ENCODE measurements at regions not wholly inside any gene's neighbourhood (a gene's known extent, or its start where the extent isn't known, plus 50 kb on each side); places are given as distances from the start of the nearest gene placed in this dataset.
"Not testable (repeated sequence)": the region's sequence is repeated elsewhere in the genome, so short reads cannot be mapped to it uniquely, and the experiment has no call there.

- DNase-seq (ENCODE audit: low read depth) = no peak
Observed at GRCh38 chr4:15332377-15332776, 95.5 kb upstream of the C1QTNF7 start.

GRCh38 chr4:15333692-15334633 is 93.9 kb upstream of the C1QTNF7 start:
- no peak for TF ChIP-seq CTCF (IDR thresholded peaks at IDR 0.05; ENCODE audit: insufficient read depth, low read depth, low read length, missing control alignments)
- no peak for DNase-seq (ENCODE audit: low read depth)
- H3K4me3 ChIP-seq (ENCODE audit: low read length) = no peak overlapping the region

More at GRCh38 chr4:15332377-15332776, 95.5 kb upstream of the C1QTNF7 start:
- no peak for TF ChIP-seq CTCF (IDR thresholded peaks at IDR 0.05; ENCODE audit: insufficient read depth, low read depth, low read length, missing control alignments)
- no peak overlapping the region for H3K4me3 ChIP-seq (ENCODE audit: low read length)

- H3K4me3 ChIP-seq (ENCODE audit: low read length) = no peak overlapping the region
- DNase-seq (ENCODE audit: low read depth) = peak; percentile 66
- TF ChIP-seq CTCF (IDR thresholded peaks at IDR 0.05; ENCODE audit: insufficient read depth, low read depth, low read length, missing control alignments) = no peak
Observed at GRCh38 chr4:15336410-15337167, 91.2 kb upstream of the C1QTNF7 start.

- not testable (repeated sequence) for DNase-seq (ENCODE audit: low read depth); H3K4me3 ChIP-seq (ENCODE audit: low read length)
Observed at GRCh38 chr4:15337168-15337657, 90.6 kb upstream of the C1QTNF7 start.

GRCh38 chr4:15339737-15340136 is 88.1 kb upstream of the C1QTNF7 start:
- H3K4me3 ChIP-seq (ENCODE audit: low read length) = no peak overlapping the region
- no peak for DNase-seq (ENCODE audit: low read depth)
- no peak for TF ChIP-seq CTCF (IDR thresholded peaks at IDR 0.05; ENCODE audit: insufficient read depth, low read depth, low read length, missing control alignments)

GRCh38 chr4:15340332-15340731 is 87.5 kb upstream of the C1QTNF7 start:
- TF ChIP-seq CTCF (IDR thresholded peaks at IDR 0.05; ENCODE audit: insufficient read depth, low read depth, low read length, missing control alignments) = no peak
- DNase-seq (ENCODE audit: low read depth) = no peak
- H3K4me3 ChIP-seq (ENCODE audit: low read length) = no peak overlapping the region

Measured in epithelial cell of esophagus (primary cell).